HG02885 (cell line): ENCODE measurements at regions not wholly inside any gene's neighbourhood (a gene's known extent, or its start where the extent isn't known, plus 50 kb on each side); places are given as distances from the start of the nearest gene placed in this dataset.
A peak's percentile ranks its signal among the peaks of the same experiment; 100 is the strongest.

ENCODE experiments used
- ATAC-seq: cut with Tn5 transposase; IDR thresholded peaks from one replicate; pipeline ENCODE4 v1.9.1; 2021; ENCODE audit warnings: mild to moderate bottlenecking; ENCODE audit not compliant: unreplicated experiment, poor library complexity

- ATAC-seq = no peak
These were observed 154.4 kb upstream of the AKR1E2 start for GRCh38 chr10:4671451-4672145.

DNA sequence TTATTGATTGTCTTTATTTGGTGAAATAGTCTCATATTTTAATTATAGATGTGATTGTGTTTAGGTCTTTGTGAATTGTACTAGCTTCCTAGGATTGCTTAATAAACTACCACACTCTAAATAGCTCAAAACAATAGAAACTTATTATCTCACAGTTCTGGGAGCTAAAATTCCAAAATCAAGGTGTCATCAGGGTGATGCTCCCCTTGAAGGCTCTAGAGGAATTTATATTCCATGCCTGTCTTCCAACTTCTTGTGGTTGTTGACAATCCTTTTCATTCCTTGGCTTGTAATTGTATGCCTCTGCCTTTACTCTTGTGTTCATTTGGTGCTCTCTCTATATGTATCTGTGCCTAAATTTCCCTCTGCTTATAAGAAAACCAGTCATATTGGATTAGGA lies 155.3 kb upstream of the AKR1E2 start:
- ATAC-seq = no peak

DNA sequence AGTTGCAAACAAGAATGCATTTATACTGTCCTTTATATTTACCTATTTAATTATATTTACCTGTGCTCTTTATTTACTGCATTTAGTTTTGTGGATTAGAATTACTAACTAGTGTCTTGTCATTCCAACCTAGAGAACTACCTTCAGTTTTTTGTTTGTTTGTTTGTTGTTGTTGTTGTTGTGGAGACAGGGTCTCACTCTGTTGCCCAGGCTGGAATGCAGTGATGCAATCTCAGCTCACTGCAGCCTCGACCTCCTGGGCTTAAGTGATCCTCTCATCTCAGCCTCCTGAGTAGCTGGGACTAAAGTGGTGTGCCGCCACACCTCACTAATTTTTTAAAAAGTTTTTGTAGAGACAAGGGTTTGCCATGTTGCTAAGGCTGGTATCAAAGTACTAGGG lies 156.4 kb upstream of the AKR1E2 start:
- ATAC-seq = no peak

- ATAC-seq = peak; percentile 82
These were observed 162.6 kb upstream of the AKR1E2 start for GRCh38 chr10:4663162-4663992.

- no peak for ATAC-seq
These were observed 163.3 kb upstream of the AKR1E2 start for GRCh38 chr10:4662576-4663161.

DNA sequence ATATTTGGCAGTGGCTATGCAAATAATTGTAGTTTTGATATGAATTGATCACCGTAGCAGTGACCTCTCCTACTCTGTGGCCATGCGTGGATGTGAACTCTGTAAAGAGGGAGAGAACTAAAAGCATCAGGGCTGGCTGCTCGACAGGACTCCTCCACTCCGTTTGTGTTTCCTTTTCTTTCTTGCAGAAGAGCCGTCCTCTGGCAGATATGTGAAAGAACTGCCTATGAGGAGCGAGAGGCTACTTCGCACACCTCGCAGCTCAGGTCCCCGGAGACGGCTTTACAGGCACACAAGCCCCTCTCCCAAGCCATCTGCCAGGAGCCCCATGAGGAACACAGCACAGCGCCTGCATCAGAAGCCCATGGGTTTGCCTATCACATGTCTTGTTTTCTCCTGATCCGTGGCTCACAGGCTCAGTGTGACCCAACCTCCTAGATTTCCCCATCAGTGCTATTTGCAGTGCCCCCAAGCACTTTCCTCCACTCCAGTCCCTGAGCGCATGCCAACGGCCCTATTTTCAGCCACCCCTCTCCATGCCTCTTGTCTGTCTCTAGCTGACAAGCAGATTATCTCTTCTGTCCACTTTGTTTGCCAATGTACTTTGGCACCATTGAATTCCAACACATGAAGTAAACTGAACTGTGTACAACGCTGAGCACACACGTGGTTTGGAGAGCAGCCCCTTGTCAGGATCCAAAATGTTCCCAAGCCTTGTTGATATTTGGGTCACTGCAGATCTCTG lies 164.3 kb upstream of the AKR1E2 start:
- ATAC-seq = no peak

- ATAC-seq = no peak
These were observed 167.2 kb upstream of the AKR1E2 start for GRCh38 chr10:4658777-4659176.

GRCh38 chr10:4656576-4657194 lies 169.3 kb upstream of the AKR1E2 start:
- peak; percentile 72 for ATAC-seq

- ATAC-seq = no peak
These were observed 170.1 kb upstream of the AKR1E2 start for GRCh38 chr10:4655879-4656278.

DNA sequence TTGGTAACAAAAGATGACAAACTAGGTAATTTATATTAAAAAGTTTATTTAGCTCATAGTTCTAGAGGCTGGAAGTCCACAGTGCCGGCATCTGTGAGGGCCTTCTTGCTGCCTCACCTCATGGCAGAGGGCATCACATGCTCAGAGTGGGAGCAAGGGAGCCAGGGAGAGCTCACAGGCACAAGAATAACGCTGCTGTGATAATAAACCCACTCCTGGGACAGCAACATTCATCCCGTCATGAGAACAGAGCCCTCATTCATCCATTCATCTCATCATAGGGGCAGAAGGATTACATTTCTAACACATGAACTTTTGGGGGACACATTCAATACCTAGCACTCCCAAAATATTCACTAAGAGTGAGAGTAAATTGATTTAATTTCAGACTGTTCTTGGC lies 170.6 kb upstream of the AKR1E2 start:
- no peak for ATAC-seq

GRCh38 chr10:4654496-4654895 lies 171.5 kb upstream of the AKR1E2 start:
- ATAC-seq = no peak

- no peak for ATAC-seq
These were observed 172.8 kb upstream of the AKR1E2 start for GRCh38 chr10:4653160-4653559.

- ATAC-seq = peak; percentile 68
These were observed 173.6 kb upstream of the AKR1E2 start for GRCh38 chr10:4652111-4653010.

DNA sequence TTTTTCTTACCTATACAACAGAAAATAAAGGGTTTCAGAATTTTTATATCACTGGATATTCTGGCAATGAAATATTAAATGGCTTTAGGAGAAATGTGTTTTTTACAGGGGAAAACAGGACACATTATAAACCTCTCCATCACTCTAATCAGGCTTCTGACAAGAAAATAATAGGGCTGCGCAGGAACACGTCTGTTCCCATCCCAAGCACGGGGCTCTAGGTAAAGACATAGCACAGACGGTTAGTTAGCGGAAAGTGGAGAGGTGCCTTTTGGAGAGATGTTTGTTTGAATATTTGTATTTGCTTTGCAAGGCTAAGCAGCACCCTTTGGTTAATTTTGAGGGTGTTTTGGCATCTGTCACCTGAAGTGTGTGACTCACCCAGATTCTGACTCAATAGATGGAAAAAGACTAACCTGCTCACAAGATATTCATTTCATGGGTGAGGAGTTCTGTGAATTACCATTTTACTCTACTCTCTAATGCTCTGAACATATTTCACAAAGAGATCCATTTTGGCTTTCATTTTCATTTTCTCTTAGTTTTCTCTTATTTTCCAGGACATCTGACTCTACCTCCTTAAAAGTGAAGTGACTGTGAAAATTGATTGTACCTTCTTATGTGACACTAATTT lies 174.5 kb upstream of the AKR1E2 start:
- ATAC-seq = peak; percentile 24

- ATAC-seq = no peak
These were observed 175.4 kb upstream of the AKR1E2 start for GRCh38 chr10:4650582-4650981.

DNA sequence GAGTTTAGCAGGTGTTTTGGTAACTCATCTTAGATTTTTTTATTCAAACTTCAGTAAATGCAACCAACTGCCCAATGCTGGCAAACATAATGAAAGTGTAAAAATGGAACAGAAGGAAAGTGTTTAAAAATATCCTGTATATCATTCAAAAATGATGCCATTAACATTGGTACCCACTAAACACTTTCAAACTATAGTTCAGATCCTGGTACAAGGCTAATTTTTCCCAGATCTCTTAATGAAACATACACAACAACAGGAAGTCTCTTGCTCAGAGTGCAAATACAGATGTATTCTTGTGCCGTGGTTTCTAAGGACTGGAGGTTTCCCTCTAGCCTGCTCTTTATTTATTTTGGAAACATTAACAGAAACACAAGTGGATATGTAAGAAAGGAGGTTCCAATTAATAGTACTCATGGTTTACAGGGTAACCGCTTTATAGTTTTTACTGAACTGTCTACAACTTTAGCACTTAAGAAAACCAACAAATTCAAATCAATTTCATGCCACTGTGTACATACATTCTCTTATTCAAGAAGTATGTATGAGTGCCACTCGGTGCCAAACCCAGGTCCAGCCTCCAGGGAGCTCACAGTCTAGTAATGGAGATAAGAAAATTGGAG lies 176.0 kb upstream of the AKR1E2 start:
- no peak for ATAC-seq

- no peak for ATAC-seq
These were observed 176.5 kb upstream of the AKR1E2 start for GRCh38 chr10:4649471-4649870.

- no peak for ATAC-seq
These were observed 177.0 kb upstream of the AKR1E2 start for GRCh38 chr10:4648999-4649398.
